H1 (cell line): ENCODE measurements at regions not wholly inside any gene's neighbourhood (a gene's known extent, or its start where the extent isn't known, plus 50 kb on each side); places are given as distances from the start of the nearest gene placed in this dataset.

Experiments
- CTCF ChIA-PET: fragments of 300-600 bp; sonication (Branson Sonifier 250); formaldehyde crosslinking; loops from one replicate; lab custom pipeline; 2021; ENCODE audit not compliant: partially characterized antibody; lab: Charles Lee
- POLR2A ChIA-PET: fragments of 300-600 bp; sonication (Branson Sonifier 250); formaldehyde crosslinking; loops from one replicate; lab custom pipeline; 2021; ENCODE audit warnings: inconsistent platforms; ENCODE audit not compliant: partially characterized antibody; lab: Charles Lee
- DNase-seq, 2 experiments: peaks; one replicate each; pipeline versions ENCODE4 v3.0.0 to v3.0.0-alpha.2; 2010 to 2022; ENCODE audit warnings: low spot score in 2 of 2, low read depth in 1 of 2, mixed read lengths in 1 of 2
- FAIRE-seq: peaks from 2 replicates; lab custom pipeline; 2011; peaks lifted over from hg19 to GRCh38; lab: Jason Lieb, UNC
- H2AFZ ChIP-seq: 2 replicates; pipeline ENCODE4 v1.8.1; 2012; ENCODE audit warnings: low read length, inconsistent platforms
- H2AK5ac ChIP-seq: 2 replicates; pipeline ENCODE4 v1.6.1; 2013; ENCODE audit warnings: low read depth, low read length
- H2BK120ac ChIP-seq: replicated peaks from 2 replicates; pipeline ENCODE3; 2013; ENCODE audit warnings: low read depth, low read length, inconsistent platforms
- H2BK12ac ChIP-seq: 2 replicates; pipeline ENCODE4 v1.6.1; 2013; ENCODE audit warnings: low read depth, low read length
- H2BK15ac ChIP-seq: 2 replicates; pipeline ENCODE4 v1.6.1; 2013; ENCODE audit warnings: low read length
- H2BK20ac ChIP-seq: 2 replicates; pipeline ENCODE4 v1.6.1; 2013; ENCODE audit warnings: low read length
- H2BK5ac ChIP-seq: 2 replicates; pipeline ENCODE4 v1.6.1; 2013; ENCODE audit warnings: low read depth, low read length
- H3K14ac ChIP-seq: 2 replicates; pipeline ENCODE4 v1.6.1; 2013; ENCODE audit warnings: inconsistent platforms; ENCODE audit not compliant: insufficient read length
- H3K18ac ChIP-seq: 2 replicates; pipeline ENCODE4 v1.6.1; 2013; ENCODE audit warnings: low read length; ENCODE audit errors: extremely low read depth
- H3K23ac ChIP-seq: 2 replicates; pipeline ENCODE4 v1.6.1; 2013; ENCODE audit warnings: inconsistent platforms; ENCODE audit not compliant: insufficient read length
- H3K23me2 ChIP-seq: 2 replicates; pipeline ENCODE4 v1.6.1; 2013; ENCODE audit warnings: low read depth, low read length
- H3K27ac ChIP-seq: 2 replicates; pipeline ENCODE4 v1.6.1; 2011; ENCODE audit warnings: low read depth, low read length, inconsistent platforms
- H3K27me3 ChIP-seq, 4 experiments: replicated peaks in 1 of 4; 1 replicate in 1 of 4; 2 replicates in 3 of 4; pipeline versions ENCODE4 v1.6.1 to v1.8.1; 2011 to 2013; ENCODE audit warnings: low read length in 3 of 4, mild to moderate bottlenecking in 3 of 4, inconsistent platforms in 2 of 4, mixed read lengths in 2 of 4, moderate library complexity in 1 of 4; ENCODE audit not compliant: control insufficient read depth in 3 of 4, insufficient read depth in 3 of 4; ENCODE audit errors: extremely low read depth in 1 of 4
- H3K36me3 ChIP-seq, 4 experiments: 2 replicates each; pipeline versions ENCODE4 v1.6.1 to v1.8.1; 2011 to 2013; ENCODE audit warnings: mild to moderate bottlenecking in 4 of 4, low read length in 3 of 4, moderate library complexity in 2 of 4, control low read depth in 1 of 4, inconsistent platforms in 1 of 4; ENCODE audit not compliant: insufficient read depth in 4 of 4, control insufficient read depth in 2 of 4
- H3K4ac ChIP-seq: replicated peaks from 2 replicates; pipeline ENCODE3; 2013; ENCODE audit warnings: low read length, low read depth, mixed read lengths, inconsistent platforms; ENCODE audit not compliant: insufficient read length
- H3K4me1 ChIP-seq, 4 experiments: replicated peaks in 1 of 4; 1 replicate in 1 of 4; 2 replicates in 3 of 4; pipeline versions ENCODE4 v1.6.1 to v1.8.1; 2011 to 2013; ENCODE audit warnings: low read length in 3 of 4, inconsistent platforms in 2 of 4, mixed read lengths in 1 of 4; ENCODE audit not compliant: insufficient read depth in 4 of 4, control insufficient read depth in 3 of 4
- H3K4me2 ChIP-seq, 2 experiments: 2 replicates each; pipeline versions ENCODE4 v1.6.1 to v1.8.1; 2011 to 2013; ENCODE audit warnings: low read depth in 2 of 2, low read length in 2 of 2, control low read depth in 1 of 2, inconsistent platforms in 1 of 2, mild to moderate bottlenecking in 1 of 2; ENCODE audit not compliant: insufficient read depth in 1 of 2
- H3K4me3 ChIP-seq, 4 experiments: fragments of 200-600, 300-600 bp in 1 of 4; sonication (generic), shearing (Covaris generic), sonication (Bioruptor Twin) in 1 of 4; 2 replicates each; pipeline versions ENCODE4 v1.5.1 to v1.8.1; 2011 to 2016; ENCODE audit warnings: low read length in 4 of 4, low read depth in 3 of 4, control low read depth in 2 of 4, inconsistent platforms in 2 of 4, mild to moderate bottlenecking in 2 of 4, mixed read lengths in 1 of 4, moderate library complexity in 1 of 4; ENCODE audit not compliant: insufficient read depth in 2 of 4; ENCODE audit errors: extremely low read depth in 1 of 4
- H3K56ac ChIP-seq: replicated peaks from 2 replicates; pipeline ENCODE3; 2013; ENCODE audit warnings: low read depth, mild to moderate bottlenecking, mixed read lengths, low read length, inconsistent platforms; ENCODE audit not compliant: insufficient read length
- H3K79me1 ChIP-seq: 2 replicates; pipeline ENCODE4 v1.6.1; 2013; ENCODE audit warnings: low read depth, low read length, control low read depth
- H3K79me2 ChIP-seq, 2 experiments: 2 replicates each; pipeline versions ENCODE4 v1.6.1 to v1.8.1; 2012 to 2013; ENCODE audit warnings: low read length in 2 of 2, mild to moderate bottlenecking in 2 of 2, inconsistent platforms in 1 of 2; ENCODE audit not compliant: insufficient read depth in 2 of 2, control insufficient read depth in 1 of 2
- H3K9ac ChIP-seq, 4 experiments: replicated peaks in 1 of 4; 1 replicate in 1 of 4; 2 replicates in 3 of 4; pipeline versions ENCODE4 v1.6.1 to v1.8.1; 2011 to 2013; ENCODE audit warnings: low read depth in 3 of 4, low read length in 3 of 4, control low read depth in 2 of 4, mild to moderate bottlenecking in 2 of 4, moderate library complexity in 2 of 4, inconsistent platforms in 1 of 4; ENCODE audit errors: extremely low read depth in 1 of 4
- H3K9me3 ChIP-seq, 2 experiments: 2 replicates each; pipeline versions ENCODE4 v1.6.1 to v1.8.1; 2012 to 2013; ENCODE audit warnings: mild to moderate bottlenecking in 2 of 2, moderate library complexity in 2 of 2, control low read depth in 1 of 2, inconsistent platforms in 1 of 2, low read depth in 1 of 2, low read length in 1 of 2, mixed read lengths in 1 of 2; ENCODE audit not compliant: insufficient read depth in 2 of 2
- H4K20me1 ChIP-seq, 2 experiments: replicated peaks in 1 of 2; 2 replicates each; pipeline versions ENCODE3 to v1.8.1; 2011 to 2013; ENCODE audit warnings: inconsistent platforms in 2 of 2, low read length in 2 of 2, mild to moderate bottlenecking in 1 of 2; ENCODE audit not compliant: insufficient read depth in 2 of 2, control insufficient read depth in 1 of 2
- H4K5ac ChIP-seq: 2 replicates; pipeline ENCODE4 v1.6.1; 2013; ENCODE audit warnings: low read length, low read depth, mixed read lengths, inconsistent platforms; ENCODE audit not compliant: insufficient read length
- H4K8ac ChIP-seq: 2 replicates; pipeline ENCODE4 v1.8.0; 2013; ENCODE audit warnings: mild to moderate bottlenecking, moderate library complexity, low read length, inconsistent platforms; ENCODE audit not compliant: insufficient read depth; ENCODE audit errors: extremely low read depth
- H4K91ac ChIP-seq: replicated peaks from 2 replicates; pipeline ENCODE3; 2013; ENCODE audit warnings: low read length, mixed read lengths, inconsistent platforms; ENCODE audit not compliant: insufficient read length
- BRCA1 ChIP-seq: IDR thresholded peaks from 2 replicates; pipeline ENCODE4 v1.6.1; 2012; ENCODE audit warnings: low read depth, low read length, improper control_type of control experiment
- KDM5A ChIP-seq: fragments of 200-600 bp; IDR thresholded peaks from 2 replicates; pipeline ENCODE4 v1.7.1; 2012; ENCODE audit warnings: mild to moderate bottlenecking, low read length, inconsistent platforms, mixed read lengths
- MAX ChIP-seq: IDR thresholded peaks from 2 replicates; pipeline ENCODE4 v1.6.1; 2012; ENCODE audit warnings: inconsistent platforms
- WGBS, 2 experiments: shearing (Covaris generic) in 1 of 2; methylation state at CpG; one replicate each; pipeline versions ENCODE4 v1.1.6 to v1.1.7; 2013 to 2015; ENCODE audit warnings: low lambda C conversion rate in 2 of 2, mixed read lengths in 2 of 2, inconsistent platforms in 1 of 2, low coverage in 1 of 2, missing lambda C conversion rate in 1 of 2; ENCODE audit not compliant: insufficient replicate concordance in 2 of 2, insufficient coverage in 1 of 2, insufficient read length in 1 of 2; ENCODE audit errors: extremely low coverage in 1 of 2, missing lambda C conversion rate in 1 of 2; 5-methylcytosine and 5-hydroxymethylcytosine counted together

- Histone ChIP-seq H3K18ac (no peak overlapping the region), H3K79me1 (no peaks in the 10 kb centered on the region), H3K14ac (no peak overlapping the region), H4K5ac (no peak overlapping the region), H4K20me1 (no peaks in the 10 kb centered on the region), H2BK20ac (no peak overlapping the region), H3K4me3 (no peak overlapping the region), H3K9ac (no peak overlapping the region; a peak in 2 of 7 replicates), H3K27ac (no peak overlapping the region)
- TF ChIP-seq KDM5A, result no peak
- peak; percentile 25; the same call in 1 of the 2 replicates for TF ChIP-seq MAX
- TF ChIP-seq BRCA1, result no peak
- TF ChIP-seq, all 59 proteins: peak for 1
- H2AK5ac ChIP-seq, result no peak overlapping the region
- POLR2A ChIA-PET, result interaction anchor here (0.8 to 1.0 kb wide), 2 partner anchors 25 to 207 kb away, joined by 3 read pairs; no protein-coding TSS in a partner anchor
- H3K23me2 ChIP-seq, result no peaks in the 10 kb centered on the region
- H3K36me3 ChIP-seq, result no peaks in the 10 kb centered on the region
- H3K79me2 ChIP-seq, result no peaks in the 10 kb centered on the region
- CTCF ChIA-PET, result interaction anchor here (0.9 to 2.4 kb wide), 8 partner anchors 10 to 76 kb away, joined by 3 to 8 read pairs (median 3); no protein-coding TSS in a partner anchor
- H4K8ac ChIP-seq, result no peak overlapping the region; the same call in 1 of the 2 replicates
- no peak overlapping the region for H3K4ac ChIP-seq
- no peaks in the 10 kb centered on the region for H3K9me3 ChIP-seq
- H2AFZ ChIP-seq, result no peak overlapping the region
- H2BK15ac ChIP-seq, result no peak overlapping the region; the same call in 1 of the 2 replicates
- H3K4me1 ChIP-seq, result peaks cover 0 to 40% (median 17%) of the 10 kb centered on the region in 4 experiments; a peak in 6 of 7 replicates
- peak overlapping the region; percentile 63; the same call in 1 of the 2 replicates for H2BK12ac ChIP-seq
- no peak overlapping the region for H2BK5ac ChIP-seq
- H3K23ac ChIP-seq, result no peak overlapping the region
- no peak overlapping the region for H3K56ac ChIP-seq
- no peak for DNase-seq
- no peak for FAIRE-seq
- no peak overlapping the region for H3K4me2 ChIP-seq
- H2BK120ac ChIP-seq, result no peak overlapping the region
- WGBS, 2 experiments, result 79% methylated on average over 19 of the region's 19 CpGs; no CpG with 5 or more reads in 1 of the 2 experiments
- H4K91ac ChIP-seq, result no peak overlapping the region
- no peaks in the 10 kb centered on the region; a peak in 1 of 7 replicates for H3K27me3 ChIP-seq
These were observed 124.1 kb upstream of the RPS6KA2 start for GRCh38 chr6:166751051-166751595.
